SK-N-MC (cell line): ENCODE measurements at regions not wholly inside any gene's neighbourhood (a gene's known extent, or its start where the extent isn't known, plus 50 kb on each side); places are given as distances from the start of the nearest gene placed in this dataset.

Experiments
- DNase-seq: peaks from one replicate; pipeline ENCODE4 v3.0.0-alpha.2; 2011; ENCODE audit warnings: low read depth, low spot score
- H3K27ac ChIP-seq: fragments of 200-600 bp; sonication (generic); 2 replicates; pipeline ENCODE4 v1.5.1; 2016; ENCODE audit warnings: mixed run types
- H3K36me3 ChIP-seq: fragments of 200-600 bp; sonication (generic); 2 replicates; pipeline ENCODE4 v1.6.1; 2017; ENCODE audit warnings: antibody characterized with exemption, low read length, mixed read lengths; ENCODE audit not compliant: insufficient read depth
- H3K4me3 ChIP-seq: fragments of 200-600 bp; sonication (generic); 2 replicates; pipeline ENCODE4 v1.5.1; 2016
- H3K9ac ChIP-seq: fragments of 200-600 bp; sonication (generic); 2 replicates; pipeline ENCODE4 v1.8.0; 2017; ENCODE audit warnings: mixed run types, mixed read lengths; ENCODE audit not compliant: insufficient read length
- H3K9me3 ChIP-seq: fragments of 200-600 bp; sonication (generic); 2 replicates; pipeline ENCODE4 v1.6.1; 2017; ENCODE audit warnings: low read depth, mild to moderate bottlenecking, antibody characterized with exemption, low read length, moderate library complexity, mixed read lengths
- EZH2 ChIP-seq: fragments of 200-600 bp; sonication (generic); IDR thresholded peaks from one replicate; pipeline ENCODE4 v1.6.1; 2017; ENCODE audit warnings: antibody characterized with exemption
- FOXP2 ChIP-seq: optimal IDR thresholded peaks from 2 replicates; pipeline ENCODE3; 2011; ENCODE audit warnings: mild to moderate bottlenecking, moderate library complexity; ENCODE audit not compliant: insufficient read depth; ENCODE audit errors: extremely low read length, control extremely low read depth
- POLR2AphosphoS5 ChIP-seq: IDR thresholded peaks from 2 replicates; pipeline ENCODE4 v1.6.1; 2012; ENCODE audit warnings: mild to moderate bottlenecking, low read depth, low read length, borderline replicate concordance

DNA sequence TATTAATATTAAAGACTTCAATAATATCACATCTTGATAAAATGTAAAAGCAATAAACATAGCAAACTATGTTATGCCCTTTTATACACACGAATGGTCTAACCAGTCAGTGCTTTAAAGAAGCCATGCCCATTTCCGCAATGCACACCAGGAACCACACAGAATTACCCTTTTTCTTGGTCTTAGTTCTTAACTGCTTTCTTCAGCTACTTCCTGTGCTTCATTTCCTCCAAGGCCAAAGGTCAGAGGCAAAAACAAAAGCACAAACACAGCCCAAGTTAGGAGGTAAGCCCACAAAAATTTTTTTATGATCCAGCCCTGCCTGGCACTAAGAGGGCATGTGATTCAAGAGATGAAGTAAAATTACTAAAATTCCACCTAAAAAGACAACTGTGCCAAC is 267.2 kb downstream of the FBXO15 start:
- H3K9me3 ChIP-seq = no peaks in the 10 kb centered on the region
- TF ChIP-seq POLR2AphosphoS5 (no peak), EZH2 (no peak), FOXP2 (no peak)
- no peaks in the 10 kb centered on the region for H3K36me3 ChIP-seq
- H3K27ac ChIP-seq = peak overlapping the region; percentile 76
- no peak overlapping the region for H3K9ac ChIP-seq
- DNase-seq = peak; percentile 35
- H3K4me3 ChIP-seq = peak overlapping the region; percentile 30; the same call in 1 of the 2 replicates

DNA sequence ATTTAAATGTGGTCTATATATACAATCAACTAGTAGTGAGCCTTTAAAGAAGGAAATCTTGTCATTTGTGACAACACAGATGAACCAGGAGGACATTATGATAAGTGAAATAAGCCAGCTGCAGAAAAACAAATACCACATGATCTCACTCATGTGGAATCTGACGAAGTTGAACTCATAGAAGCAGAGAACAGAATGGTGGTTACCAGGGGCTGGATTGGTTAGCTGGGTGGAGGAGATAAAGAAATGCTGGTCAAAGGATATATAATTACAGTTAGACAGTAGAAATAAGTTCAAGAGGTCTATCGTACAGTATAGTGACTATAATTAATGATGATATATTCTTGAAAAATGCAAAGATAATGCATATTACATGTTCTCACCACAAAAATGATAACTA is 267.9 kb downstream of the FBXO15 start:
- H3K9me3 ChIP-seq = no peaks in the 10 kb centered on the region
- TF ChIP-seq FOXP2 = no peak
- no peak for TF ChIP-seq POLR2AphosphoS5
- TF ChIP-seq EZH2 = no peak
- DNase-seq = no peak
- H3K36me3 ChIP-seq = no peaks in the 10 kb centered on the region
- 0 out of 2 replicates have a peak overlapping the region, but pooled peaks have one; percentile 15 for H3K4me3 ChIP-seq
- H3K27ac ChIP-seq = peak overlapping the region; percentile 19; the same call in 1 of the 2 replicates
- H3K9ac ChIP-seq = no peak overlapping the region

DNA sequence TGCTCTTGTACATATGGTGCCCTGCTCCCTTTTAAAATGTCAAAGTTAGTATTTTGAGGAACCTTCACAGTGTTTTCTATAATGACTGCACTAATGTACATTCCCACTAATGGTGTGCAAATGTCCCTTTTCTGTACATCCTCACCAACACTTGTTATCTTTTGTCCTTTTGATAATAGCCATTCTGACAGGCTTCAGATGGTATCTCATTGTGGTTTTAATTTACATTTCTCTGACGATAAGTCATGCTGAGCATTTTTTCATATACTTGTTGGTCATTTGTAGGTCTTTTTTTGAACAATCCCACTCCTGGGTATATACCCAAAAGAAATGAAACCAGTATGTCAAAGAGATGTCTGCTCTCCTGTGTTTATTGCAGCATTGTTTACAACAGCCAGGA is 268.3 kb downstream of the FBXO15 start:
- no peaks in the 10 kb centered on the region for H3K9me3 ChIP-seq
- H3K27ac ChIP-seq = peak overlapping the region; percentile 19; the same call in 1 of the 2 replicates
- H3K9ac ChIP-seq = no peak overlapping the region
- no peaks in the 10 kb centered on the region for H3K36me3 ChIP-seq
- H3K4me3 ChIP-seq = no peak overlapping the region
- TF ChIP-seq EZH2 (no peak), POLR2AphosphoS5 (no peak), FOXP2 (no peak)
- no peak for DNase-seq

DNA sequence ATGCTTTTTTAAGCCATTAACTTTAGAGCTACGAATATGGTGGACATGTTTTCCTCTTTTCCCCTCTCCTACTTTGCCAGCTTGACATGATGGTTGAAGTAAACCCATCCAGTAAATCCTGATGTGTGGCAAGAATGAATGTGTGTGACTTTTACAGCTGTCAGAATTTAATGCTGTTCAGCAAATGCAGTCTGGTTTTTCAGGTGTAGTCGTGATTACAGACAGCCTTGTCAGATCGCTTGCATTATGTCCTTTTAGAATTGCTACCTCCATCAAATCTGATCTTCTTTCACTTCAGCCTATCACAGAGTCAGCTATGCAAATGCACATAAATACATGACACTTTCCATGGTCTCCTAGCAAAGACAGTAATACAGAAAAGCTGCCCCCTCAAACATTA is 278.5 kb downstream of the FBXO15 start:
- no peaks in the 10 kb centered on the region for H3K36me3 ChIP-seq
- H3K9me3 ChIP-seq = no peaks in the 10 kb centered on the region
- no peak for TF ChIP-seq EZH2
- no peak for TF ChIP-seq POLR2AphosphoS5
- no peak for TF ChIP-seq FOXP2
- H3K4me3 ChIP-seq = no peak overlapping the region
- no peak for DNase-seq
- H3K27ac ChIP-seq = no peak overlapping the region
- H3K9ac ChIP-seq = no peak overlapping the region

DNA sequence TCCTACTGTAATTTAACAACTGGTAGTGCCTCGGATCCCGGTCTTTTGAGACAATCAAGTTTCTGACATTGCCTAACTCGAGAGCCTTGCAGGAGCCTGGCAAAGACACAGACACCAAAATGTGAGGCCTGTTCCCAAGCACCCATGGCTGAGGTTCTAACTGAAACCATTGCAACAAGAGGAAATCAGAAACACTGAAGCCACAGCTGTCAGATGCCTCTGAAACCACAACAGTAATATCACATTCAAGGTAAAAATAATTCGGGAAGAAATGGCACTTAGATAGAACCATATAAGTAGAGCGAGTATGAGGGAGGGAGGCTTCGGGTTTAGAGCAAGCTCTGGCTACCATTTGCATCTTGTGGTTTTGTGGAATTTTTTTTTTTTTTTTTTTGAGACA is 285.9 kb downstream of the FBXO15 start:
- no peak overlapping the region for H3K4me3 ChIP-seq
- H3K27ac ChIP-seq = no peak overlapping the region
- no peak for TF ChIP-seq POLR2AphosphoS5
- no peak for TF ChIP-seq FOXP2
- TF ChIP-seq EZH2 = no peak
- no peaks in the 10 kb centered on the region for H3K36me3 ChIP-seq
- no peak for DNase-seq
- no peaks in the 10 kb centered on the region for H3K9me3 ChIP-seq
- no peak overlapping the region for H3K9ac ChIP-seq

DNA sequence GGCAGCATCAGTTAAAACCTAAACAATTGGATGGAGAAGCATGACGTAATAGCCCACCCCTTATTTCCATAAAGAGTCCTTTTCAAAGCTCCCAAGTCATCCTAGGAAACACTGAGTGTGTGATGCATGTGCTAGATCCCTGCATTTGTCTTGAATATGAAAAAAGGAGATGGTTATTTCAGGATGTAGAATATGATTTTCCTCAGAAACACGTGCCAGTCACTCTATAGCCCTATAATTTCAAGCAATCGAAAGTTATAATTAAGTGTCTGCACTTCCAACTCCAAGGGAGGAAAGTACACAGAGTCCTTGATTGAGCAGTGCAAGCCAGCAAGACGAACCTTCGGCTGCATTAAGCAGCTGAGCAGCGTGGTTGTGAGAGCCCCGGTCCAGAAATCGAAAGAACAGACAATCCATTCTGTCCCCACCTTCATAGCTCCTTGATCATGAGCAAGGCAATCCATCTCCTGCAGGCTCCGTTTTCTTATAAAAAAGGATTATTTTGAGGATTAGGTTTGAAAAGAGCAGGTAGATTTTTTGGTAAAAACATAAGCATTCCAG is 287.7 kb downstream of the FBXO15 start:
- Histone ChIP-seq H3K9ac (no peak overlapping the region), H3K36me3 (no peaks in the 10 kb centered on the region), H3K9me3 (no peaks in the 10 kb centered on the region), H3K27ac (no peak overlapping the region), H3K4me3 (no peak overlapping the region)
- no peak for TF ChIP-seq POLR2AphosphoS5
- no peak for TF ChIP-seq FOXP2
- no peak for TF ChIP-seq EZH2
- no peak for DNase-seq

DNA sequence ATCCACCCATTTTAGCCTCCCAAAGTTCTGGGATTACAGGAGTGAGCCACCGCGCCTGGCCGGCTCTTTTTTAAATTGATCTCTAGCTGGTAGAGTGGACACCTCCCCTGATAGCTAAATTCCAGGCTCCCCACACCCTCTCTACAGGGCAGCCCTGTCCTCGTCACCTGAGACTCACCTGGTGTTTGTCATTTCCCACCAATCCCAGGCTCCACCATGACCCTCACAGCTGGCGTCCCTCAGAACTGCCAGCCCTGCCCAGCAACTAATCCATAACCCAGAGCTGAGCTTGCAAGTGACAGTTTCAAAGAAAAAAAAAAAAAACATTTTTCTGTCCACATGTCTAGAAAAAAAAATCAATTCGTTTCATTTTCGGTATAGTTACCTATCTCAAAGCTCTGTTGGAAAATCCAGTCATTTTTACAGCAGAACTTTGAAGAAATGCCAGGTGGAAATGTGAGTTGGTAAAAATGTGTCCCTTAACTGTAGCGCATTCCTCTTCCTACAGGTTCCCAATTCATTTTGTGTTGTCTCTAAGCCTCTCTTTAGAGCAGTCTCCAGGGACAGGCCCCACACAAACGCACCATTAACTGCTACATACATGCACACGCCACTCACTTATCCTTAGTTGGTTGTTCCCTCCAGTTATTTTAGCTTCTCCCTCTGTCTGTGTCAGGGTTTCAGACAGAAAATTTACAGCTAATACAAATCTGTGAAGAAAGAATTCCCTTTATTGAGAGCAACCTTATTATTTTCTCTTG is 294.7 kb downstream of the FBXO15 start:
- H3K9ac ChIP-seq = no peak overlapping the region
- no peaks in the 10 kb centered on the region for H3K9me3 ChIP-seq
- TF ChIP-seq POLR2AphosphoS5 = no peak
- no peak for TF ChIP-seq FOXP2
- no peak for TF ChIP-seq EZH2
- H3K36me3 ChIP-seq = no peaks in the 10 kb centered on the region
- no peak for DNase-seq
- no peak overlapping the region for H3K4me3 ChIP-seq
- H3K27ac ChIP-seq = no peak overlapping the region

DNA sequence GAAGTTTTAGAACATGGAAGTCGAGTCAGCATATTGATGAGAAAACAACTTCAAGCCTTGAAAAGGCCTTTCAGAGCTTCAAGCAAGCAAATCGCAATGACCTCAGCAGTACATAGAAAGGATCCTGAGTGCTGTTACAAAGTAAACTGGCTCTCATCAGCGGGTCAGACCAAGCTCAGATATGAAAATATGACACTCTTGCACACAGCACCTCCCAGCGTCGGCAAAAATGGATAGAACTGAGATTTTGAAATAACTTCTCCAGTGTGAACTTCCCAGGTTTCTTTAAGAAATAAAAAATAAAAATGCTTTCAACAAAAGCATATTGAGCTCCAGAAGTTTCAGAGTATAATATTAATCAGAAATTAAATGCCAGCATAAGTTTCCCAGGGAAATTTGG is 296.9 kb downstream of the FBXO15 start:
- no peak for TF ChIP-seq POLR2AphosphoS5
- no peak for DNase-seq
- Histone ChIP-seq H3K36me3 (no peaks in the 10 kb centered on the region), H3K9ac (no peak overlapping the region), H3K9me3 (no peaks in the 10 kb centered on the region), H3K4me3 (no peak overlapping the region), H3K27ac (no peak overlapping the region)

DNA sequence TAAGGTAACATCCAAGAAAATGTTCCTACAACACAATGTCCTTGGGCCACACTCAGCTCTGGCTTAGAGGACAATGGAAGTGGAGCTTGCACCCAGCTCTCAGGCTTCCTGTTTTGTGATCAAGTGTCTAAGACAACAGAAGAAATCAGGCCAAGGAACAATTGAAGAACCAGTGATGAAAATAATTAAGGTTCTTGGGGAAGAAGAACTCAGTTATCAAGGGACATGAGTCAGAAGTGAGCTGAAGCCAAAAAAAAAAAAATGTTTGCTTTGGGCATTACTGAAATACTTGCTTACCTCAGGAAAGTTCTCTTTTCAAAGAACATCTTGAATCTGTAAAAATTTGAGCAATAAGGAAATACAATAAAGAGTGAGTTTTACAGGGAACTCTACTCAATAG is 299.0 kb downstream of the FBXO15 start:
- H3K4me3 ChIP-seq = no peak overlapping the region
- no peak overlapping the region for H3K9ac ChIP-seq
- no peak for DNase-seq
- H3K36me3 ChIP-seq = no peaks in the 10 kb centered on the region
- no peak overlapping the region for H3K27ac ChIP-seq
- TF ChIP-seq FOXP2 (no peak), EZH2 (no peak), POLR2AphosphoS5 (no peak)
- H3K9me3 ChIP-seq = no peaks in the 10 kb centered on the region
